ENCODE measurements at regions not wholly inside any gene's neighbourhood (a gene's known extent, or its start where the extent isn't known, plus 50 kb on each side); places are given as distances from the start of the nearest gene placed in this dataset.

DNA sequence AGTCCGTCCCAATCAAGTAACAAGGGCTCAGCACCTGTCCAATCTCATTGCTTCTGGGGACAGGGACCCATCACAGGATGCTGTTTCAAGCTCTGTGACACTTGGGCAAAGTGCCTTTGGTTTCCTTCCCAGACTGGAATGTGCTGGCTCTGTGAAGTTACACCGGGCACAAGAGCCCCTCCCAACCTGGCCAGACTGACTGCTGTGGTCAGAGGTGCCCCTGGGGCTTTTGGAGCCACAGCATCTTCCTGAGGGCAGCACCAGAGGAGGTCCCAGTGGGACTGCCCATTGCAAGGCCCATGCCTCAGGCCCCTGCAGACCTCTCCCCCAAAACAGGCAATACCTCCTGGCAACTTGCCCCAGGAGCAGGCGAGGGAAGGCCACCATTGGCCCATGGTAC, 155.2 kb upstream of the GRK3 start:
- ChIA-PET RAD21 (ENCODE audit: low non-redundant PET in 1 of 2, low total read pairs in 2 of 2, uncharacterized antibody in 2 of 2, unreplicated experiment in 2 of 2) (no interaction called here), CTCF (no interaction called here), POLR2A (no interaction called here)
- Histone ChIP-seq H3K27ac (ENCODE audit: low read depth, low read length) (no peak overlapping the region), H4K20me1 (ENCODE audit: insufficient read depth) (no peaks in the 10 kb centered on the region), H3K79me2 (ENCODE audit: insufficient read depth, low read length) (peaks cover 2% of the 10 kb centered on the region), H3K4me1 (ENCODE audit: control insufficient read depth in 1 of 2, insufficient read depth in 2 of 2, low read length in 2 of 2) (peaks cover 4 to 9% of the 10 kb centered on the region in 2 experiments; a peak in 3 of 4 replicates), H3K4me3 (replicated peaks in 1 of 2; ENCODE audit: low read depth in 1 of 2, low read length in 2 of 2) (no peak overlapping the region), H3K9ac (ENCODE audit: low read length) (no peak overlapping the region), H2AFZ (ENCODE audit: low read depth, low read length, poor library complexity, severe bottlenecking) (no peak overlapping the region), H3K36me3 (ENCODE audit: control insufficient read depth in 1 of 2, insufficient read depth in 2 of 2, low read length in 2 of 2) (no peaks in the 10 kb centered on the region), H3K27me3 (ENCODE audit: insufficient read depth, low read length) (no peaks in the 10 kb centered on the region), H3K4me2 (ENCODE audit: low read length) (no peak overlapping the region), H3K9me3 (ENCODE audit: control insufficient read depth in 1 of 2, insufficient read depth in 1 of 2, low read depth in 1 of 2, low read length in 2 of 2) (no peaks in the 10 kb centered on the region), H3K9me2 (ENCODE audit: insufficient read depth) (no peaks in the 10 kb centered on the region)
- intact Hi-C loops (cut with micrococcal nuclease): no loop called here
- TF ChIP-seq EGR1 (IDR thresholded peaks at IDR 0.05; ENCODE audit: low read depth) (no peak), ZNF274 (IDR thresholded peaks at IDR 0.05; ENCODE audit: low read depth, low read length) (no peak), ATF3 (IDR thresholded peaks at IDR 0.05) (no peak), ELF1 (IDR thresholded peaks at IDR 0.05; ENCODE audit: borderline replicate concordance, low read depth) (no peak), SIN3A (IDR thresholded peaks at IDR 0.05; ENCODE audit: low read depth) (no peak), CTCF (IDR thresholded peaks at IDR 0.05 in 2 of 3, conservative IDR thresholded peaks at IDR 0.05 in 1 of 3; ENCODE audit: borderline replicate concordance in 1 of 3, insufficient read depth in 1 of 3, low read depth in 2 of 3, low read length in 2 of 3) (no peak), EZH2phosphoT487 (IDR thresholded peaks at IDR 0.05; ENCODE audit: borderline replicate concordance) (no peak), REST (IDR thresholded peaks at IDR 0.05; ENCODE audit: low read depth) (no peak), POLR2A (IDR thresholded peaks at IDR 0.05; ENCODE audit: borderline replicate concordance, extremely low read depth, insufficient read depth, insufficient read length) (no peak), POLR2AphosphoS5 (IDR thresholded peaks at IDR 0.05; ENCODE audit: low read depth, low read length) (no peak), CEBPB (IDR thresholded peaks at IDR 0.05; ENCODE audit: low read depth) (no peak), EZH2 (IDR thresholded peaks at IDR 0.05) (no peak)
- ATAC-seq: no peak
- no peak for DNase-seq (ENCODE audit: low read depth, low spot score)
- BruUV-seq (replicated peaks): no TSS peak
